GM19025 (cell line): ENCODE measurements at regions not wholly inside any gene's neighbourhood (a gene's known extent, or its start where the extent isn't known, plus 50 kb on each side); places are given as distances from the start of the nearest gene placed in this dataset.
"Not testable (repeated sequence)": the region's sequence is repeated elsewhere in the genome, so short reads cannot be mapped to it uniquely, and the experiment has no call there.

ENCODE experiments used
- ATAC-seq: cut with Tn5 transposase; IDR thresholded peaks from one replicate; pipeline ENCODE4 v1.9.1; 2021; ENCODE audit warnings: mild to moderate bottlenecking, low read depth, moderate library complexity; ENCODE audit not compliant: unreplicated experiment

GRCh38 chr3:905217-905616, 187.6 kb upstream of the CNTN6 start:
- ATAC-seq, result no peak

- no peak for ATAC-seq
Observed at GRCh38 chr3:906739-907138, 186.1 kb upstream of the CNTN6 start.

- no peak for ATAC-seq
Observed at GRCh38 chr3:908839-909238, 184.0 kb upstream of the CNTN6 start.

- not testable (repeated sequence) for ATAC-seq
Observed at GRCh38 chr3:912717-913116, 180.1 kb upstream of the CNTN6 start.

GRCh38 chr3:923161-923910, 169.5 kb upstream of the CNTN6 start:
- ATAC-seq, result no peak

- ATAC-seq, result no peak
Observed at GRCh38 chr3:930866-931265, 162.0 kb upstream of the CNTN6 start.

- no peak for ATAC-seq
Observed at GRCh38 chr3:933326-933725, 159.5 kb upstream of the CNTN6 start.

GRCh38 chr3:944786-945185, 148.0 kb upstream of the CNTN6 start:
- no peak for ATAC-seq

GRCh38 chr3:945738-946137, 147.1 kb upstream of the CNTN6 start:
- no peak for ATAC-seq

- no peak for ATAC-seq
Observed at GRCh38 chr3:952906-953305, 139.9 kb upstream of the CNTN6 start.

GRCh38 chr3:963255-963654, 129.6 kb upstream of the CNTN6 start:
- no peak for ATAC-seq

GRCh38 chr3:963755-964154, 129.1 kb upstream of the CNTN6 start:
- no peak for ATAC-seq

- no peak for ATAC-seq
Observed at GRCh38 chr3:965826-966225, 127.0 kb upstream of the CNTN6 start.

GRCh38 chr3:966341-966740, 126.5 kb upstream of the CNTN6 start:
- no peak for ATAC-seq

GRCh38 chr3:973340-973739, 119.5 kb upstream of the CNTN6 start:
- ATAC-seq, result no peak

GRCh38 chr3:976006-976405, 116.8 kb upstream of the CNTN6 start:
- no peak for ATAC-seq

- ATAC-seq, result no peak
Observed at GRCh38 chr3:981156-981555, 111.7 kb upstream of the CNTN6 start.

- no peak for ATAC-seq
Observed at GRCh38 chr3:988785-989184, 104.0 kb upstream of the CNTN6 start.

GRCh38 chr3:992871-993270, 100.0 kb upstream of the CNTN6 start:
- ATAC-seq, result no peak

GRCh38 chr3:1002010-1002409, 90.8 kb upstream of the CNTN6 start:
- ATAC-seq, result no peak

- ATAC-seq, result no peak
Observed at GRCh38 chr3:1007866-1008265, 85.0 kb upstream of the CNTN6 start.

GRCh38 chr3:1010228-1010627, 82.6 kb upstream of the CNTN6 start:
- no peak for ATAC-seq

- ATAC-seq, result no peak
Observed at GRCh38 chr3:1015826-1016225, 77.0 kb upstream of the CNTN6 start.
